Muscle of leg (tissue), 3 donors: ENCODE measurements at regions not wholly inside any gene's neighbourhood (a gene's known extent, or its start where the extent isn't known, plus 50 kb on each side); places are given as distances from the start of the nearest gene placed in this dataset.
"Not testable (repeated sequence)": the region's sequence is repeated elsewhere in the genome, so short reads cannot be mapped to it uniquely, and the experiment has no call there.

Experiments used
- DNase-seq: peaks from one replicate; pipeline ENCODE4 v3.0.0; 2013
- H3K27ac ChIP-seq: one replicate; pipeline ENCODE4 v1.5.1; 2013; ENCODE audit warnings: mild to moderate bottlenecking, low read length, control low read depth
- H3K27me3 ChIP-seq: one replicate; pipeline ENCODE4 v1.6.1; 2013; ENCODE audit warnings: low read length; ENCODE audit not compliant: control insufficient read depth, insufficient read depth
- H3K36me3 ChIP-seq: one replicate; pipeline ENCODE4 v1.6.1; 2013; ENCODE audit warnings: low read length; ENCODE audit not compliant: control insufficient read depth, insufficient read depth
- H3K4me1 ChIP-seq: one replicate; pipeline ENCODE4 v1.6.1; 2013; ENCODE audit warnings: low read length; ENCODE audit not compliant: control insufficient read depth, insufficient read depth
- H3K4me3 ChIP-seq: one replicate; pipeline ENCODE4 v1.5.1; 2013; ENCODE audit warnings: low read length, control low read depth
- H3K9me3 ChIP-seq: replicated peaks from 2 replicates; pipeline ENCODE4 v1.6.1; 2013; ENCODE audit warnings: low read depth, low read length; ENCODE audit not compliant: control insufficient read depth
- WGBS: methylation state at CpG from one replicate; pipeline ENCODE4 v1.1.5; 2013; ENCODE audit warnings: missing lambda C conversion rate; ENCODE audit not compliant: insufficient coverage; 5-methylcytosine and 5-hydroxymethylcytosine counted together

GRCh38 chr15:53159458-53159857, 369.3 kb upstream of the ONECUT1 start:
- no peak overlapping the region for H3K4me3 ChIP-seq
- no peak overlapping the region for H3K27ac ChIP-seq
- H3K36me3 ChIP-seq: no peaks in the 10 kb centered on the region

GRCh38 chr15:53158995-53159394, 368.9 kb upstream of the ONECUT1 start:
- no peaks in the 10 kb centered on the region for H3K9me3 ChIP-seq
- H3K27ac ChIP-seq: no peak overlapping the region
- H3K27me3 ChIP-seq: no peaks in the 10 kb centered on the region
- H3K4me1 ChIP-seq: no peaks in the 10 kb centered on the region
- no peak overlapping the region for H3K4me3 ChIP-seq
- DNase-seq: no peak
- 92% methylated on average over 2 of the region's 3 CpGs for WGBS
- no peaks in the 10 kb centered on the region for H3K36me3 ChIP-seq

More at GRCh38 chr15:53159458-53159857, 369.3 kb upstream of the ONECUT1 start:
- DNase-seq: no peak
- no peaks in the 10 kb centered on the region for H3K27me3 ChIP-seq
- H3K4me1 ChIP-seq: no peaks in the 10 kb centered on the region
- H3K9me3 ChIP-seq: no peaks in the 10 kb centered on the region

GRCh38 chr15:53133255-53133850, 343.2 kb upstream of the ONECUT1 start:
- Histone ChIP-seq H3K36me3 (no peaks in the 10 kb centered on the region), H3K27me3 (no peaks in the 10 kb centered on the region), H3K4me1 (no peaks in the 10 kb centered on the region), H3K4me3 (no peak overlapping the region), H3K9me3 (peaks cover 6% of the 10 kb centered on the region), H3K27ac (no peak overlapping the region)
- DNase-seq: no peak
- 54% methylated on average over 5 of the region's 6 CpGs for WGBS

- Histone ChIP-seq H3K36me3 (no peaks in the 10 kb centered on the region), H3K27me3 (no peaks in the 10 kb centered on the region), H3K4me3 (no peak overlapping the region), H3K9me3 (peaks cover 6% of the 10 kb centered on the region), H3K27ac (no peak overlapping the region), H3K4me1 (no peaks in the 10 kb centered on the region)
- 73% methylated on average over 2 of the region's 3 CpGs for WGBS
- no peak for DNase-seq
Measured at GRCh38 chr15:53130943-53131342, 340.8 kb upstream of the ONECUT1 start.

- WGBS: 37% methylated on average over 2 of the region's 12 CpGs
- no peak overlapping the region for H3K27ac ChIP-seq
- H3K4me3 ChIP-seq: no peak overlapping the region
- H3K4me1 ChIP-seq: no peaks in the 10 kb centered on the region
- H3K9me3 ChIP-seq: no peaks in the 10 kb centered on the region
- no peaks in the 10 kb centered on the region for H3K27me3 ChIP-seq
- no peaks in the 10 kb centered on the region for H3K36me3 ChIP-seq
- DNase-seq: no peak
Measured at GRCh38 chr15:53129121-53129904, 339.2 kb upstream of the ONECUT1 start.

GRCh38 chr15:53128652-53129051, 338.5 kb upstream of the ONECUT1 start:
- Histone ChIP-seq H3K36me3 (no peaks in the 10 kb centered on the region), H3K9me3 (no peaks in the 10 kb centered on the region), H3K27me3 (no peaks in the 10 kb centered on the region), H3K4me3 (no peak overlapping the region), H3K4me1 (no peaks in the 10 kb centered on the region), H3K27ac (no peak overlapping the region)
- WGBS: no CpG with 5 or more reads among the region's 5 CpGs
- no peak for DNase-seq

GRCh38 chr15:53126144-53126543, 336.0 kb upstream of the ONECUT1 start:
- no peak overlapping the region for H3K27ac ChIP-seq
- no peak overlapping the region for H3K4me3 ChIP-seq
- H3K9me3 ChIP-seq: no peaks in the 10 kb centered on the region
- no CpG with 5 or more reads among the region's 4 CpGs for WGBS
- no peaks in the 10 kb centered on the region for H3K4me1 ChIP-seq
- H3K36me3 ChIP-seq: no peaks in the 10 kb centered on the region
- H3K27me3 ChIP-seq: no peaks in the 10 kb centered on the region
- peak; percentile 6 for DNase-seq

- no peak for DNase-seq
- no CpG with 5 or more reads among the region's 2 CpGs for whole genome bisulfite sequencing
- H3K27ac ChIP-seq: no peak overlapping the region
- H3K36me3 ChIP-seq: no peaks in the 10 kb centered on the region
- no peak overlapping the region for H3K4me3 ChIP-seq
- no peaks in the 10 kb centered on the region for H3K27me3 ChIP-seq
- no peaks in the 10 kb centered on the region for H3K9me3 ChIP-seq
- H3K4me1 ChIP-seq: no peaks in the 10 kb centered on the region
Measured at GRCh38 chr15:53122818-53123217, 332.7 kb upstream of the ONECUT1 start.

GRCh38 chr15:53116915-53117314, 326.8 kb upstream of the ONECUT1 start:
- not testable (repeated sequence) for H3K27me3 ChIP-seq, H3K9me3 ChIP-seq, H3K27ac ChIP-seq, DNase-seq, H3K36me3 ChIP-seq, H3K4me1 ChIP-seq, H3K4me3 ChIP-seq

GRCh38 chr15:53116169-53116568, 326.0 kb upstream of the ONECUT1 start:
- no peaks in the 10 kb centered on the region for H3K4me1 ChIP-seq
- no peaks in the 10 kb centered on the region for H3K9me3 ChIP-seq
- no peaks in the 10 kb centered on the region for H3K27me3 ChIP-seq
- DNase-seq: no peak
- H3K36me3 ChIP-seq: no peaks in the 10 kb centered on the region
- no peak overlapping the region for H3K27ac ChIP-seq
- no peak overlapping the region for H3K4me3 ChIP-seq

GRCh38 chr15:53115563-53115962, 325.4 kb upstream of the ONECUT1 start:
- Histone ChIP-seq H3K4me1 (no peaks in the 10 kb centered on the region), H3K36me3 (no peaks in the 10 kb centered on the region), H3K27me3 (no peaks in the 10 kb centered on the region), H3K9me3 (no peaks in the 10 kb centered on the region), H3K27ac (no peak overlapping the region), H3K4me3 (no peak overlapping the region)
- WGBS: 43% methylated on average over 1 of the region's 1 CpG
- no peak for DNase-seq
